AG09309 (cell line): ENCODE measurements at regions not wholly inside any gene's neighbourhood (a gene's known extent, or its start where the extent isn't known, plus 50 kb on each side); places are given as distances from the start of the nearest gene placed in this dataset.
"Not testable (repeated sequence)": the region's sequence is repeated elsewhere in the genome, so short reads cannot be mapped to it uniquely, and the experiment has no call there.

ENCODE experiments used
- DNase-seq: peaks from one replicate; pipeline ENCODE4 v3.0.0-alpha.2; 2010; ENCODE audit warnings: low read depth
- H3K4me3 ChIP-seq: 2 replicates; pipeline ENCODE4 v1.5.1; 2011; ENCODE audit warnings: mild to moderate bottlenecking, low read depth, low read length, moderate library complexity; ENCODE audit not compliant: control insufficient read depth
- CTCF ChIP-seq: IDR thresholded peaks from 2 replicates; pipeline ENCODE4 v1.5.1; 2011; ENCODE audit warnings: mild to moderate bottlenecking, low read depth, low read length, inconsistent platforms; ENCODE audit not compliant: insufficient read depth, control insufficient read depth; ENCODE audit errors: missing control alignments

- no peak for DNase-seq
- H3K4me3 ChIP-seq, result no peak overlapping the region
- no peak for TF ChIP-seq CTCF
Measured at GRCh38 chr2:45102141-45102540, 92.9 kb upstream of the SIX2 start.

- no peak overlapping the region for H3K4me3 ChIP-seq
- no peak for TF ChIP-seq CTCF
- no peak for DNase-seq
Measured at GRCh38 chr2:45096996-45097395, 87.7 kb upstream of the SIX2 start.

GRCh38 chr2:45096038-45096437, 86.8 kb upstream of the SIX2 start:
- not testable (repeated sequence) for DNase-seq, H3K4me3 ChIP-seq

GRCh38 chr2:45093663-45094062, 84.4 kb upstream of the SIX2 start:
- no peak overlapping the region for H3K4me3 ChIP-seq
- DNase-seq, result no peak
- no peak for TF ChIP-seq CTCF

- TF ChIP-seq CTCF, result no peak
- DNase-seq, result no peak
- no peak overlapping the region for H3K4me3 ChIP-seq
Measured at GRCh38 chr2:45093181-45093580, 83.9 kb upstream of the SIX2 start.

GRCh38 chr2:45089554-45090261, 80.5 kb upstream of the SIX2 start:
- no peak for TF ChIP-seq CTCF
- no peak overlapping the region for H3K4me3 ChIP-seq
- DNase-seq, result no peak

- H3K4me3 ChIP-seq, result no peak overlapping the region
- TF ChIP-seq CTCF, result no peak
- DNase-seq, result no peak
Measured at GRCh38 chr2:45085487-45085886, 76.2 kb upstream of the SIX2 start.
